Ishikawa (cell line): ENCODE measurements at regions not wholly inside any gene's neighbourhood (a gene's known extent, or its start where the extent isn't known, plus 50 kb on each side); places are given as distances from the start of the nearest gene placed in this dataset.

ENCODE experiments used
- CEBPB ChIP-seq: IDR thresholded peaks from 2 replicates; pipeline ENCODE4 v1.6.1; 2012
- CREB1 ChIP-seq: IDR thresholded peaks from 2 replicates; pipeline ENCODE4 v1.6.1; 2012; ENCODE audit warnings: low read depth
- EGR1 ChIP-seq: IDR thresholded peaks from 2 replicates; pipeline ENCODE4 v1.6.1; 2012
- EP300 ChIP-seq: IDR thresholded peaks from 2 replicates; pipeline ENCODE4 v1.6.1; 2012; ENCODE audit warnings: borderline replicate concordance
- FOXM1 ChIP-seq: IDR thresholded peaks from 2 replicates; pipeline ENCODE4 v1.6.1; 2012; ENCODE audit warnings: low read depth, borderline replicate concordance
- MAX ChIP-seq: IDR thresholded peaks from 2 replicates; pipeline ENCODE4 v1.6.1; 2012
- NFIC ChIP-seq: IDR thresholded peaks from 2 replicates; pipeline ENCODE4 v1.6.1; 2012
- RAD21 ChIP-seq: IDR thresholded peaks from 2 replicates; pipeline ENCODE4 v1.6.1; 2012; ENCODE audit warnings: low read depth
- TAF1 ChIP-seq: IDR thresholded peaks from 2 replicates; pipeline ENCODE4 v1.6.1; 2012; ENCODE audit warnings: low read depth, mild to moderate bottlenecking
- TCF12 ChIP-seq: IDR thresholded peaks from 2 replicates; pipeline ENCODE4 v1.6.1; 2012; ENCODE audit warnings: low read depth
- TEAD4 ChIP-seq: IDR thresholded peaks from 2 replicates; pipeline ENCODE4 v1.6.1; 2012
- ZBTB7A ChIP-seq: IDR thresholded peaks from 2 replicates; pipeline ENCODE4 v1.6.1; 2012; ENCODE audit warnings: low read depth
- TF ChIP-seq, protein P1 (sequence below): IDR thresholded peaks from 2 replicates; pipeline ENCODE4 v1.6.1; 2012; ENCODE audit warnings: low read depth, mild to moderate bottlenecking
- TF ChIP-seq, protein P2 (sequence below): IDR thresholded peaks from 2 replicates; pipeline ENCODE4 v1.6.1; 2012

- TF ChIP-seq CEBPB (no peak), CREB1 (no peak), ZBTB7A (no peak), FOXM1 (no peak), RAD21 (no peak), EP300 (no peak), TEAD4 (no peak), TAF1 (no peak), MAX (no peak), EGR1 (no peak), TCF12 (no peak), NFIC (no peak)
- TF ChIP-seq, protein P1, sequence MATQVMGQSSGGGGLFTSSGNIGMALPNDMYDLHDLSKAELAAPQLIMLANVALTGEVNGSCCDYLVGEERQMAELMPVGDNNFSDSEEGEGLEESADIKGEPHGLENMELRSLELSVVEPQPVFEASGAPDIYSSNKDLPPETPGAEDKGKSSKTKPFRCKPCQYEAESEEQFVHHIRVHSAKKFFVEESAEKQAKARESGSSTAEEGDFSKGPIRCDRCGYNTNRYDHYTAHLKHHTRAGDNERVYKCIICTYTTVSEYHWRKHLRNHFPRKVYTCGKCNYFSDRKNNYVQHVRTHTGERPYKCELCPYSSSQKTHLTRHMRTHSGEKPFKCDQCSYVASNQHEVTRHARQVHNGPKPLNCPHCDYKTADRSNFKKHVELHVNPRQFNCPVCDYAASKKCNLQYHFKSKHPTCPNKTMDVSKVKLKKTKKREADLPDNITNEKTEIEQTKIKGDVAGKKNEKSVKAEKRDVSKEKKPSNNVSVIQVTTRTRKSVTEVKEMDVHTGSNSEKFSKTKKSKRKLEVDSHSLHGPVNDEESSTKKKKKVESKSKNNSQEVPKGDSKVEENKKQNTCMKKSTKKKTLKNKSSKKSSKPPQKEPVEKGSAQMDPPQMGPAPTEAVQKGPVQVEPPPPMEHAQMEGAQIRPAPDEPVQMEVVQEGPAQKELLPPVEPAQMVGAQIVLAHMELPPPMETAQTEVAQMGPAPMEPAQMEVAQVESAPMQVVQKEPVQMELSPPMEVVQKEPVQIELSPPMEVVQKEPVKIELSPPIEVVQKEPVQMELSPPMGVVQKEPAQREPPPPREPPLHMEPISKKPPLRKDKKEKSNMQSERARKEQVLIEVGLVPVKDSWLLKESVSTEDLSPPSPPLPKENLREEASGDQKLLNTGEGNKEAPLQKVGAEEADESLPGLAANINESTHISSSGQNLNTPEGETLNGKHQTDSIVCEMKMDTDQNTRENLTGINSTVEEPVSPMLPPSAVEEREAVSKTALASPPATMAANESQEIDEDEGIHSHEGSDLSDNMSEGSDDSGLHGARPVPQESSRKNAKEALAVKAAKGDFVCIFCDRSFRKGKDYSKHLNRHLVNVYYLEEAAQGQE: no peak
- TF ChIP-seq, protein P2, sequence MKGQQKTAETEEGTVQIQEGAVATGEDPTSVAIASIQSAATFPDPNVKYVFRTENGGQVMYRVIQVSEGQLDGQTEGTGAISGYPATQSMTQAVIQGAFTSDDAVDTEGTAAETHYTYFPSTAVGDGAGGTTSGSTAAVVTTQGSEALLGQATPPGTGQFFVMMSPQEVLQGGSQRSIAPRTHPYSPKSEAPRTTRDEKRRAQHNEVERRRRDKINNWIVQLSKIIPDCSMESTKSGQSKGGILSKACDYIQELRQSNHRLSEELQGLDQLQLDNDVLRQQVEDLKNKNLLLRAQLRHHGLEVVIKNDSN: no peak
Measured at GRCh38 chr21:17370916-17371315, 141.9 kb upstream of the CXADR start.
